Upper lobe of left lung (tissue), 4 donors: ENCODE measurements at regions not wholly inside any gene's neighbourhood (a gene's known extent, or its start where the extent isn't known, plus 50 kb on each side); places are given as distances from the start of the nearest gene placed in this dataset.

Source experiments
- EP300 ChIP-seq, 4 donors: sonication (generic); formaldehyde crosslinking; IDR thresholded peaks; one replicate each; pipeline ENCODE4 v1.5.1; 2017; ENCODE audit warnings: antibody characterized with exemption in 4 of 4, control low read depth in 2 of 4
- POLR2A ChIP-seq, 4 donors: fragments of 450-650 bp; IDR thresholded peaks; one replicate each; pipeline ENCODE4 v1.5.1; 2016 to 2017; ENCODE audit warnings: antibody characterized with exemption in 4 of 4, mild to moderate bottlenecking in 2 of 4
- TF ChIP-seq, protein P1 (sequence below), 6 experiments: fragments of 450-650 bp in 4 of 6; fragments of 200-600 bp in 2 of 6; sonication (generic) in 2 of 6; IDR thresholded peaks; one replicate each; pipeline ENCODE4 v1.5.1; 2016 to 2019; ENCODE audit warnings: antibody characterized with exemption in 6 of 6

DNA sequence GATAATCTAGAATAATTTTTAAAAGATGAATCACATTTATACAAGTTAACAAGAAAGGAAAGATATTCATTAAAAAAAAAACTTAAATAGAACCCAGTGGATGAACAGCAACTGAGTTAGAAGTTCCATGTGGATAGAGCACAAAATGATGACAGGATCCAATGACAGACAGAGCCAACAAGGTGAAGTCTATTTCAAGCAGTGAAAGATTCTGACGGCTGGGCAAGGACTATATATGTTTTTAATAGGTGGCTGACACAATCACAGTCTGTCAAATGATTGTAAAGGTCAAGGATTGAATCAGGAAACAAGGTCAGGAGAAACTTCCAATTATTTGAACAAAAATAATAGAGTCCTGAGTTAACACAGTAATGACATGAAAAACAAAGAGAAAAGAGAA is 1460.0 kb upstream of the CDH8 start:
- TF ChIP-seq POLR2A (IDR thresholded peaks at IDR 0.05) = no peak
- TF ChIP-seq, protein P1, sequence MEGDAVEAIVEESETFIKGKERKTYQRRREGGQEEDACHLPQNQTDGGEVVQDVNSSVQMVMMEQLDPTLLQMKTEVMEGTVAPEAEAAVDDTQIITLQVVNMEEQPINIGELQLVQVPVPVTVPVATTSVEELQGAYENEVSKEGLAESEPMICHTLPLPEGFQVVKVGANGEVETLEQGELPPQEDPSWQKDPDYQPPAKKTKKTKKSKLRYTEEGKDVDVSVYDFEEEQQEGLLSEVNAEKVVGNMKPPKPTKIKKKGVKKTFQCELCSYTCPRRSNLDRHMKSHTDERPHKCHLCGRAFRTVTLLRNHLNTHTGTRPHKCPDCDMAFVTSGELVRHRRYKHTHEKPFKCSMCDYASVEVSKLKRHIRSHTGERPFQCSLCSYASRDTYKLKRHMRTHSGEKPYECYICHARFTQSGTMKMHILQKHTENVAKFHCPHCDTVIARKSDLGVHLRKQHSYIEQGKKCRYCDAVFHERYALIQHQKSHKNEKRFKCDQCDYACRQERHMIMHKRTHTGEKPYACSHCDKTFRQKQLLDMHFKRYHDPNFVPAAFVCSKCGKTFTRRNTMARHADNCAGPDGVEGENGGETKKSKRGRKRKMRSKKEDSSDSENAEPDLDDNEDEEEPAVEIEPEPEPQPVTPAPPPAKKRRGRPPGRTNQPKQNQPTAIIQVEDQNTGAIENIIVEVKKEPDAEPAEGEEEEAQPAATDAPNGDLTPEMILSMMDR (IDR thresholded peaks at IDR 0.05) = no peak
- TF ChIP-seq EP300 (IDR thresholded peaks at IDR 0.05) = no peak
